Lower leg skin (tissue), 4 donors: ENCODE measurements at regions not wholly inside any gene's neighbourhood (a gene's known extent, or its start where the extent isn't known, plus 50 kb on each side); places are given as distances from the start of the nearest gene placed in this dataset.
"Not testable (repeated sequence)": the region's sequence is repeated elsewhere in the genome, so short reads cannot be mapped to it uniquely, and the experiment has no call there.

Experiments
- DNase-seq, 2 donors: peaks; one replicate each; pipeline ENCODE4 v3.0.0-alpha.2; 2019; ENCODE audit warnings: low spot score in 2 of 2
- H3K4me3 ChIP-seq: fragments of 200-600 bp; sonication (generic); 2 replicates; pipeline ENCODE4 v1.5.1; 2017; ENCODE audit warnings: mild to moderate bottlenecking, low read depth; ENCODE audit not compliant: poor library complexity, severe bottlenecking
- POLR2A ChIP-seq, 2 donors: fragments of 450-650 bp; IDR thresholded peaks; one replicate each; pipeline ENCODE4 v1.6.1; 2016 to 2017; ENCODE audit warnings: antibody characterized with exemption in 2 of 2, mild to moderate bottlenecking in 1 of 2, moderate library complexity in 1 of 2
- WGBS, 2 donors: methylation state at CpG; one replicate each; pipeline ENCODE4 v1.1.5; 2018; 5-methylcytosine and 5-hydroxymethylcytosine counted together
- intact Hi-C: fragments of 100-400 bp; cut with DNase I; formaldehyde crosslinking; loops from one replicate; pipeline ENCODE4 v1.15.0; 2023; ENCODE audit warnings: low total_unique reads
- TF ChIP-seq, protein P1 (sequence below), 3 donors: fragments of 450-650 bp; IDR thresholded peaks; one replicate each; pipeline ENCODE4 v1.5.1; 2016; ENCODE audit warnings: antibody characterized with exemption in 3 of 3, mild to moderate bottlenecking in 3 of 3, moderate library complexity in 2 of 3

- intact Hi-C loops, result no loop called here
- 90 to 93% methylated on average over 1 of the region's 1 CpG for WGBS, 2 donors
- H3K4me3 ChIP-seq, result no peak overlapping the region
- DNase-seq, result no peak
- TF ChIP-seq, protein P1, sequence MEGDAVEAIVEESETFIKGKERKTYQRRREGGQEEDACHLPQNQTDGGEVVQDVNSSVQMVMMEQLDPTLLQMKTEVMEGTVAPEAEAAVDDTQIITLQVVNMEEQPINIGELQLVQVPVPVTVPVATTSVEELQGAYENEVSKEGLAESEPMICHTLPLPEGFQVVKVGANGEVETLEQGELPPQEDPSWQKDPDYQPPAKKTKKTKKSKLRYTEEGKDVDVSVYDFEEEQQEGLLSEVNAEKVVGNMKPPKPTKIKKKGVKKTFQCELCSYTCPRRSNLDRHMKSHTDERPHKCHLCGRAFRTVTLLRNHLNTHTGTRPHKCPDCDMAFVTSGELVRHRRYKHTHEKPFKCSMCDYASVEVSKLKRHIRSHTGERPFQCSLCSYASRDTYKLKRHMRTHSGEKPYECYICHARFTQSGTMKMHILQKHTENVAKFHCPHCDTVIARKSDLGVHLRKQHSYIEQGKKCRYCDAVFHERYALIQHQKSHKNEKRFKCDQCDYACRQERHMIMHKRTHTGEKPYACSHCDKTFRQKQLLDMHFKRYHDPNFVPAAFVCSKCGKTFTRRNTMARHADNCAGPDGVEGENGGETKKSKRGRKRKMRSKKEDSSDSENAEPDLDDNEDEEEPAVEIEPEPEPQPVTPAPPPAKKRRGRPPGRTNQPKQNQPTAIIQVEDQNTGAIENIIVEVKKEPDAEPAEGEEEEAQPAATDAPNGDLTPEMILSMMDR (IDR thresholded peaks at IDR 0.05), result no peak
- TF ChIP-seq POLR2A (IDR thresholded peaks at IDR 0.05), result no peak
Observed at GRCh38 chr13:59061621-59062020, 1102.1 kb downstream of the DIAPH3 start.

- 93 to 95% methylated on average over 1 of the region's 1 CpG for WGBS, 2 donors
- no peak overlapping the region for H3K4me3 ChIP-seq
- no peak for DNase-seq
- intact Hi-C loops, result no loop called here
- TF ChIP-seq POLR2A (IDR thresholded peaks at IDR 0.05), result no peak
- TF ChIP-seq, protein P1 (IDR thresholded peaks at IDR 0.05), result no peak
Observed at GRCh38 chr13:59064042-59064441, 1099.7 kb downstream of the DIAPH3 start.

GRCh38 chr13:59076386-59076785, 1087.3 kb downstream of the DIAPH3 start:
- DNase-seq, intact Hi-C loops, H3K4me3 ChIP-seq: not testable (repeated sequence)

DNA sequence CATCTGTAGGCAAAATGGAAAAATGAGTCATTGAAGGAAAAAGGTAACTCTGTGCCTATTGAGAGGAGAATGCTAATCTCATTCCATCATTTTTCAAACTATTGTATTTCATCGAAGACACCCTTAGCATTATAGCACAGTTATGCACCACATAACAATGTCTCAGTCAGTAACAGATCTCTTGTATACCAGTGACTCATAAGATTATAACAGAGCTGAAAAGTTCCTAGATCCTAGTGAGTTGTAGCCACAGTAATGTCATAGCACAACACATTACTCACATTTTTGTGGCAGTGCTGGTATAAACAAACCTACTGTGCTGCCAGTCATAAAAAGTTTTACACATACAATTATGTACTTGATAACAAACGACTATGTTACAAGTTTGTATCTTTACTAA, 1077.6 kb downstream of the DIAPH3 start:
- no peak for TF ChIP-seq POLR2A (IDR thresholded peaks at IDR 0.05)
- TF ChIP-seq, protein P1 (IDR thresholded peaks at IDR 0.05), result no peak
- no peak overlapping the region for H3K4me3 ChIP-seq
- DNase-seq, result no peak
- 79 to 89% methylated on average over 2 of the region's 2 CpGs for WGBS, 2 donors
- intact Hi-C loops, result no loop called here

DNA sequence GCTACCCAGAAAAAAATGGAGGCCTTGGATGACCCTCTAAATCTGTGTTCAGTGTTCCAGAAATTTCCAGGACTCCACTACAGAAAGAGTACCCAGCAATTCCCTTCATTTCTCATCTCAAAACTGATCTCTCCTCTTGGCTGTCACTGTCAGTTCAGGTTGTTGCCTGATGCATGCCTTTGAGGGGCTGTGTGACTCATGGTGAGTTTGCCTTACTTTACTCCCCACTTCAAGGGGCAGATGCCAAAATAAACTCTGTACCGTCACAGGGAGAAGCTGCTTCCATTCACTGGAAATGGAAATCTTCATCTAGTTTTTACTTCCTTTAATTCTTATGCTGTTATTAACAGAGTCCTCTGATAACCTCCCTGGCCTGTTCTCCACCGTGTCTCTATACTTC, 1075.0 kb downstream of the DIAPH3 start:
- no peak for DNase-seq
- intact Hi-C loops, result no loop called here
- 56 to 70% methylated on average over 2 of the region's 2 CpGs for WGBS, 2 donors
- TF ChIP-seq POLR2A (IDR thresholded peaks at IDR 0.05), result no peak
- TF ChIP-seq, protein P1 (IDR thresholded peaks at IDR 0.05), result no peak
- H3K4me3 ChIP-seq, result no peak overlapping the region

DNA sequence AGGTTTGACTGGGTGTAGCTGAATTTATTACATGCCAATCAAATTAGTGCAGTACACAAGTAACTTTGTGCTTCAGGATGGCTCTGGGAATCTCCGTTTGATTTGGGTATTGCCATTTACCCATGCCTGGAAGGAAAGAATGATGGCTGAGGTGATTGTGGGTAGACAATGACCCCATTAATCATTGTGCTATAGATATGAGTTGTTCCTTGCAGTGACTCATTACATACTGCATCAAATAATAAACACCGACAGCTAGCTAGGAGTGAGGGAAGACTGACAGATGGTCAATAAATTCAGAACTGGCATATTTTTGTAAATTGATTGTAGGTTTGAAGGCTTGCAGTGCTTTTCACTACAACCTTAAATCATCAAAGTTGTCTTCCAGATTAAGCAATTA, 1069.5 kb downstream of the DIAPH3 start:
- intact Hi-C loops, result no loop called here
- DNase-seq, result no peak
- no peak overlapping the region for H3K4me3 ChIP-seq
- no peak for TF ChIP-seq POLR2A (IDR thresholded peaks at IDR 0.05)
- TF ChIP-seq, protein P1 (IDR thresholded peaks at IDR 0.05), result no peak
- WGBS, 2 donors, result 49 to 56% methylated on average over 2 of the region's 2 CpGs
